ENCODE measurements at regions not wholly inside any gene's neighbourhood (a gene's known extent, or its start where the extent isn't known, plus 50 kb on each side); places are given as distances from the start of the nearest gene placed in this dataset.
"Not testable (repeated sequence)": the region's sequence is repeated elsewhere in the genome, so short reads cannot be mapped to it uniquely, and the experiment has no call there.

DNA sequence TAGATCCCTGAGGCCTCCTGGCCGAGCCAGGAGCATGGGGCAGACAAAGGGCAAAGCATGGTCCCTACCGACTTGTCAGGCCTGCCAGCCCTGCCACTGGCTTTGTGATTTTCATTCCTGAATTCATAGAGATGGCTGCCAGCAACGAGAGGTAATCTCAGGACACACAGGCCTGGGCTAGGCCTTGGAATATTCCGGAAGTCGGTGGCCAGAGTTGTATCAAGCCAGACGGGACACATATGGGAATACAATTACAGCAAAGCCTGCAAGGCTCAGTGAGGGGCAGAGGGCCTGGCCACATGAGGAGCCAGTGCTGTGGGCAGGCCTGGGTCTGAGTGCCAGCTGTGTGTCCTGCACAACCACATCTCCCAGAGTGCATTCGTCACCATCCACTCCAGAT, 72.4 kb upstream of the PLGLB2 start:
- DNase-seq (ENCODE audit: low read depth in 2 of 2) = not testable (repeated sequence)

- DNase-seq (ENCODE audit: low read depth in 2 of 2) = not testable (repeated sequence)
Observed at GRCh38 chr2:87677421-87677923, 70.4 kb upstream of the PLGLB2 start.

GRCh38 chr2:87678742-87679173, 69.1 kb upstream of the PLGLB2 start:
- not testable (repeated sequence) for DNase-seq (ENCODE audit: low read depth in 2 of 2)

- DNase-seq (ENCODE audit: low read depth in 2 of 2) = not testable (repeated sequence)
Observed at GRCh38 chr2:87679950-87680349, 67.9 kb upstream of the PLGLB2 start.

- DNase-seq (ENCODE audit: low read depth in 2 of 2) = not testable (repeated sequence)
Observed at GRCh38 chr2:87680691-87681090, 67.2 kb upstream of the PLGLB2 start.

DNA sequence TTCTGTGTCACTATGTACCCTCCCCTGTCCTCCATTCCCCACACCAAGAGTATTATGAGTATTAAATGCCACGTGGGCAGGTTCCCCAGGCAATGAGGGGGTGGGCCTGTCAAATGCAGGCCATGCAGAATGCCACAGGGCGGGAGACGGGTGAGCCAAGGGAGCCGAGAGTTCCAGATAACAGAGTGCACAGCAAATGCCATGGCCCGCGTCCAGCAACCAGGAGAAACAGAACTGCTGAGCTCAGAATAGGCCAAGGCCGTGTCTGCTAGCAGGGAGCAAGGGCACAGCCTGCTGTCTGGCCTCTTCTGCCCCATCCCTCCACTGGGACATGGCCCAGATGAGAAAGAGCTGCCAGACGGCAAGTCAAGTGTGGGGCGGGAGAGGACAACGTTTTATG, 64.4 kb upstream of the PLGLB2 start:
- DNase-seq (ENCODE audit: low read depth in 2 of 2) = not testable (repeated sequence)

DNA sequence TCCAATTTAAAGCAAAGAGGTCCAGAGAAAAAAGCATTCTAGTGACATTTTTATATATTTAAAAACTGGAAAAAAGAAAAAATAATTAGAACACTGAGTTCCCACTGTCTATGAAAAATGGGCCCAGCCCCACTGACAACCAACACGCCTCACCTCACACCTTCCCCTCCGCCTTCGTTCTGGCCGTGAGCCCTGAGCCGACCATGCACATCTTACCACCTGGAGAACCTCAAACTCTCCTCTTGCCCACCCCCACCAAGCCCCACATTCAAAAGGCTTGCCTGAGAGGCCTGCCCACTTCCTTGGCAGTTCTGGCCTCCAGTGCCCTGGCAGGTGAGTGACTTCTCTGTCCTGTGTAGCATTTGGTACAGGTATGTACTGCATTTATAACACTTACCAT, 63.9 kb upstream of the PLGLB2 start:
- DNase-seq (ENCODE audit: low read depth in 2 of 2) = not testable (repeated sequence)

DNA sequence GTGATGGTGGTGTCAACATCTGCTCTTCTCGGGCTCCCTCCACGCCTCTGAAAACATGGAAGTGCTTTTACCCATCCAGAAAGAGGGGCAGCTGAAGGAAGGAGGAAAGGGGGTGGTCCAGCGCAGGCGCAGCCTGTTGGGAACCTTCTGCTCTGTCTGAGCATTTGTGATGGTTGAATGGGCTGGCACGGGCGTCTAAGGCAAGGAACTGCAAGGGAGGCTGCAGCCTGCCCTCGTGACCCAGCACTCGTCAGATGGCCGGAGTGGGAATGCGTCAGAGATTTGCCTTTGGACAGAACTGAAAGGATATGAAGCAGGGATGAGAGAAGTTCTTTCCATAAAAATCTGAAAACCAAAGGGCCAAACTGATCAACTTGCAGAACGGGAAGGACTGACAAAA, 62.3 kb upstream of the PLGLB2 start:
- DNase-seq (ENCODE audit: low read depth in 2 of 2) = not testable (repeated sequence)

DNA sequence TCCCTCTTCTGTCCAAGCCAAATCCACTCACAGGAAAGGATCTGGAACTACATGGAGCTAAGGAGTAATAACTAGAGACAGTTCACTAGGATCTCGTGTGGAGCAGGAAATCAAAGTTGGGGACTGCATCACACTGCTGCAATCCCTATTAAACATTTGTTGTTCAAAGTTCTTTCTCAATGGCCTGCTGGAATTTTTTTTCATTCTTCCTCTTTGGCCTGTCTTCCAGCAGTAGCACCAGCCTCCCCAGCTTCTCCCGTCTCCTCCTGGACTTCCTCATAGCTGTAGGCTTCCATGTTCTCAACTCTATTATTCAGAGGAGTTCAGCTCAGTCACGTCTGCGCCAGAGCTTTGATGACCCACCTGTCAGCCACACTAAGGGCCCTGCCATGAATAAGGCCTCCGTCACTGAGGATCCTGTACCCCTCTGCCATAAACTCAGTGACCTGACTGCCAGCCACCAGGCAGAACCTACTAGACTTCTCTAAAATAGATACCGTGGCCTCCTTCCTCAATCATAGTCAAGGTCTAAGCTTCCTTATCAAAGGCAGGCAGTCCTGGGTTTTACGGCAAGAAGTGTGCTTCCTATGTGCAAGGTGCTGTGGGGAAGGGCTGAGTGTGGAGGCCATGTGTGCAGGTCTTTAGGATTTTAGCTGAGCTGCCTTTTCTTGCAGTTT, 60.9 kb upstream of the PLGLB2 start:
- not testable (repeated sequence) for DNase-seq (ENCODE audit: low read depth in 2 of 2)

DNA sequence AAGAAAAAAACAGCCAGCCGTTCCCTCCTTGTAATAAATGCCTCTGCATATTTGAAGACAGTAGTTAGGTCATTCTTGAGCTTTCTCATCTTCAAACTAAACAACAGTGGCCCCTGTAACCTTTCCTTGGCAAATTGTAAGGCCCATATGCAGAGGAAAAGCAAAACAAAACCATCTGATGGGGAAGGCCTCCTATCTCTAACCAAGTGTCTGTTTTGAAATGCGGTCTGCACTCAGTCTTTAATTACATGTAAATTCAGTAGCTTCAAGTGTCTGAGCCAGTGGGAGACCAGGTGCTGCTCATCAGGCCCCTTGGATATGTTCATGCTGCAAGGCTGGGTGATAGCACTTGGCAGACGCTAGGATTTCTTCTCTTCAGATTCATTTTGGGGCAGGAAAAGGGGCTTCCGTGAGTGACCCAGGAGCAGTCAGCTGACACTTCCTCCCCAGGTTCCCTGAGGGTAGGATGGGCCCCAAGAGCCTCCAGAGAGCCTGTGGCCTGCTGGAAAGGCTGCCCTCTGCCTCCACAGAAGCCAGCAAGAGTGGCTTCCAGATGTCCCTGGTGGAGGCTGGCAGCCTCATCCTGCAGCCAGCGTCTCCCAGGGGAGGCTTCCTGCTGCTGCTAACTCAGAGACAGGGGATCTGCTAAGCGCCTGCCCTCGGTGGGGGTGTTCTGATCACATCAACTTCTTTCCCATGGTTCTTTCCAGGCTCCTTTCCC, 60.2 kb upstream of the PLGLB2 start:
- DNase-seq (ENCODE audit: low read depth in 2 of 2) = not testable (repeated sequence)

- not testable (repeated sequence) for DNase-seq (ENCODE audit: low read depth in 2 of 2)
Observed at GRCh38 chr2:87691899-87692592, 55.8 kb upstream of the PLGLB2 start.

- not testable (repeated sequence) for DNase-seq (ENCODE audit: low read depth in 2 of 2)
Observed at GRCh38 chr2:87692914-87693313, 55.0 kb upstream of the PLGLB2 start.

DNA sequence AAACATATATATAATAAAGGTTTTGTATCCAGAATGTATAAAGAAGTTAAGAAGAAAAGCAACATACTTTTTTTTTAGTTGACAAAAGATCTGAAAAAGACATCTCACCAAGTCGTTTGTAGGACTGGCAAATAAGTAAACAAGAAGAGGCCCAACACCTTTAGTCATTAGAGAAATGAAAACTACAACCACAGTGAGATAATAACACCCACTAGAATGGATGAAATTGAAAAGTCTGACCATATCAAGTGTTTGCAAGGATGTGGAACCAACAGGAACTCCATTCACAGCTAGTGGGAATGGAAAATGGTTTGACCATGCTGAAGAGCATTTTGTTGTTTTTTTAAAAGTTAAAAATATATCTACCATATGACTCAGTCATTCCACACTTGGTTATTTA, 54.0 kb upstream of the PLGLB2 start:
- not testable (repeated sequence) for DNase-seq (ENCODE audit: low read depth in 2 of 2)

DNA sequence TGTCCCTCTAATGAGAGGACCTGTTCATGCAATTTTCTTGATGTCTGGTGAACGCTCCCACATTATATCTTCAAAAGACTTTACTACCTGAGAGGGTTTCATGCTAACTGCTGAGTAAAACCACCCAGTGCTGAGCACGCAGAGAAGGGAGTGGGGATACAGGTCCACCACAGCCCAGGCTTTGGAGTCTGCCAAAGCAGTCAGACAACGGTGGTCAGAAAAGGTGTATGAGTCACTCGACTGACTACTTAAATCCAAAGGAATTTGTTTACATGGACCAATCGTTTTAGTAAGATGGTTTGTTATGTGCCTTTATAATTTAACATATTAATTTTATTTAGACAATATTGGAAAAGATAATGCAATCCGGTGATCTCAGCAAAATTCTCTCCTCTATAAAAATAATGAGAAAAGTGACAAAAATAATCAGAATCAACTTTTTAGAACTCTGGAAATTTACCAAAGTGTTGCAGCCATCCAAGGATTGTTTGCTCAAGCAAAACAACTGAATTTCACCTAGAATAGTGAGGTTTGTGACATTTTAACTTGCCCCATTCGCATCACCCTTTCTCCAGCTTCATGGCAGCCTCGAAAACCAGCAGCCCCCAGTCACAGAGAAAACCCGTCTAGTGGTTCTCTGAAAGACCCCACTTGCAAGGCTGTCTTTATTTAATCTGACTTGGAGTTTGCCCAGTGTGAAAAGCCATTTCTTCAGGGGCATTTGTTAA, 52.1 kb upstream of the PLGLB2 start:
- DNase-seq (ENCODE audit: low read depth in 2 of 2) = not testable (repeated sequence)

Data from stimulated activated CD8-positive, alpha-beta memory T cell treated with anti-CD3 and anti-CD28 coated beads, Interleukin-15, amount 100 ng/mL, for 48 hours (primary cell).